ENCODE measurements at regions not wholly inside any gene's neighbourhood (a gene's known extent, or its start where the extent isn't known, plus 50 kb on each side); places are given as distances from the start of the nearest gene placed in this dataset.

- TF ChIP-seq EZH2 (IDR thresholded peaks at IDR 0.05; ENCODE audit: borderline replicate concordance, low read length) (no peak), CTCF (conservative IDR thresholded peaks at IDR 0.05 in 1 of 2, IDR thresholded peaks at IDR 0.05 in 1 of 2; ENCODE audit: extremely low read depth in 1 of 2, insufficient read depth in 1 of 2, low read depth in 1 of 2, low read length in 2 of 2) (no peak)
Observed at GRCh38 chr20:12113468-12114371, 196.0 kb downstream of the BTBD3 start.
